ENCODE measurements at regions not wholly inside any gene's neighbourhood (a gene's known extent, or its start where the extent isn't known, plus 50 kb on each side); places are given as distances from the start of the nearest gene placed in this dataset.
"Not testable (repeated sequence)": the region's sequence is repeated elsewhere in the genome, so short reads cannot be mapped to it uniquely, and the experiment has no call there.

DNA sequence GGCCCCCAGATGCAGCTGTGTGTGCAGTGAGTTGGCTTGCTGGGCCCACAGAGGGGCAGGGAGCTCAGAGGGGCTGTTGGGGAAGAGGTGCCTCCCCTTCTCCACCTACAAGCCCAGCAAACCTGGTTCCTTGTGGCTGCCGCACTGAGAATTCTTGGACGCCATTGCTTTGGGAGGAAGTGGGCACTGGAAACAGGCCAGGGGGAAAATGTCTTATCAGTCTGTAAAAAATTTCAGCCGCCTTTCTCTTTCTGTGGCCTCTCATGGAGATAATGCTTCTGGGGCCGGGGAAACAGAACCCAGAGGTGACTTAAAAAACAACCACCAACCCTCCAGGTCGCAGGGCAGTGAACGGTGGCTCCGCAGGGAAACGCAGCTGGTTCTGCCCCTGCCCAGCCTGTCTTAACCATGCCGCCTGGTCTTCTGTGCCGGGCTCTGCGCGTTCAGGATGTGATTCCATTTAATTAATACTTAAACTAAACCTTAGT is 167.7 kb downstream of the LAT start:
- TF ChIP-seq, protein P1, sequence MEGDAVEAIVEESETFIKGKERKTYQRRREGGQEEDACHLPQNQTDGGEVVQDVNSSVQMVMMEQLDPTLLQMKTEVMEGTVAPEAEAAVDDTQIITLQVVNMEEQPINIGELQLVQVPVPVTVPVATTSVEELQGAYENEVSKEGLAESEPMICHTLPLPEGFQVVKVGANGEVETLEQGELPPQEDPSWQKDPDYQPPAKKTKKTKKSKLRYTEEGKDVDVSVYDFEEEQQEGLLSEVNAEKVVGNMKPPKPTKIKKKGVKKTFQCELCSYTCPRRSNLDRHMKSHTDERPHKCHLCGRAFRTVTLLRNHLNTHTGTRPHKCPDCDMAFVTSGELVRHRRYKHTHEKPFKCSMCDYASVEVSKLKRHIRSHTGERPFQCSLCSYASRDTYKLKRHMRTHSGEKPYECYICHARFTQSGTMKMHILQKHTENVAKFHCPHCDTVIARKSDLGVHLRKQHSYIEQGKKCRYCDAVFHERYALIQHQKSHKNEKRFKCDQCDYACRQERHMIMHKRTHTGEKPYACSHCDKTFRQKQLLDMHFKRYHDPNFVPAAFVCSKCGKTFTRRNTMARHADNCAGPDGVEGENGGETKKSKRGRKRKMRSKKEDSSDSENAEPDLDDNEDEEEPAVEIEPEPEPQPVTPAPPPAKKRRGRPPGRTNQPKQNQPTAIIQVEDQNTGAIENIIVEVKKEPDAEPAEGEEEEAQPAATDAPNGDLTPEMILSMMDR (conservative IDR thresholded peaks at IDR 0.05; ENCODE audit: low read length), result not testable (repeated sequence)
- TF ChIP-seq EZH2phosphoT487 (IDR thresholded peaks at IDR 0.05; ENCODE audit: borderline replicate concordance), result not testable (repeated sequence)

All from Loucy (cell line).